ENCODE measurements at regions not wholly inside any gene's neighbourhood (a gene's known extent, or its start where the extent isn't known, plus 50 kb on each side); places are given as distances from the start of the nearest gene placed in this dataset.

GRCh38 chr7:115125750-115126149, 203.9 kb downstream of the MDFIC start:
- intact Hi-C loops (cut with DNase I) = loop anchor here (5.0 kb wide), 1 partner anchor 203 kb away; the partner anchor contains the start of gene MDFIC
- no peak for DNase-seq (ENCODE audit: low spot score)

- intact Hi-C loops (cut with DNase I) = loop anchor here (5.0 kb wide), 1 partner anchor 203 kb away; the partner anchor contains the start of gene MDFIC
- DNase-seq (ENCODE audit: low spot score) = no peak
Observed at GRCh38 chr7:115125312-115125711, 203.4 kb downstream of the MDFIC start.

- DNase-seq (ENCODE audit: low spot score) = no peak
- intact Hi-C loops (cut with DNase I) = no loop called here
Observed at GRCh38 chr7:115124409-115124939, 202.6 kb downstream of the MDFIC start.

GRCh38 chr7:115123441-115123840, 201.5 kb downstream of the MDFIC start:
- intact Hi-C loops (cut with DNase I) = no loop called here
- no peak for DNase-seq (ENCODE audit: low spot score)

- no peak for DNase-seq (ENCODE audit: low spot score)
- intact Hi-C loops (cut with DNase I) = no loop called here
Observed at GRCh38 chr7:115122388-115122787, 200.5 kb downstream of the MDFIC start.

- DNase-seq (ENCODE audit: low spot score) = no peak
- intact Hi-C loops (cut with DNase I) = no loop called here
Observed at GRCh38 chr7:115117748-115118147, 195.9 kb downstream of the MDFIC start.

- DNase-seq (ENCODE audit: low spot score) = no peak
- intact Hi-C loops (cut with DNase I) = no loop called here
Observed at GRCh38 chr7:115116773-115117715, 195.2 kb downstream of the MDFIC start.

- DNase-seq (ENCODE audit: low spot score) = no peak
- intact Hi-C loops (cut with DNase I) = no loop called here
Observed at GRCh38 chr7:115113776-115114175, 191.9 kb downstream of the MDFIC start.

GRCh38 chr7:115113131-115113530, 191.2 kb downstream of the MDFIC start:
- intact Hi-C loops (cut with DNase I) = no loop called here
- no peak for DNase-seq (ENCODE audit: low spot score)

- intact Hi-C loops (cut with DNase I) = no loop called here
Observed at GRCh38 chr7:115110523-115110922, 188.6 kb downstream of the MDFIC start.

GRCh38 chr7:115106316-115106715, 184.4 kb downstream of the MDFIC start:
- DNase-seq (ENCODE audit: low spot score) = no peak
- intact Hi-C loops (cut with DNase I) = no loop called here

More at GRCh38 chr7:115110523-115110922, 188.6 kb downstream of the MDFIC start:
- no peak for DNase-seq (ENCODE audit: low spot score)

- intact Hi-C loops (cut with DNase I) = no loop called here
- no peak for DNase-seq (ENCODE audit: low spot score)
Observed at GRCh38 chr7:115102738-115103137, 180.8 kb downstream of the MDFIC start.

GRCh38 chr7:115101199-115101598, 179.3 kb downstream of the MDFIC start:
- DNase-seq (ENCODE audit: low spot score) = no peak
- intact Hi-C loops (cut with DNase I) = no loop called here

GRCh38 chr7:115099906-115100305, 178.0 kb downstream of the MDFIC start:
- intact Hi-C loops (cut with DNase I) = no loop called here
- DNase-seq (ENCODE audit: low spot score) = no peak

GRCh38 chr7:115097175-115097671, 175.3 kb downstream of the MDFIC start:
- intact Hi-C loops (cut with DNase I) = no loop called here
- no peak for DNase-seq (ENCODE audit: low spot score)

GRCh38 chr7:115096262-115096661, 174.4 kb downstream of the MDFIC start:
- intact Hi-C loops (cut with DNase I) = no loop called here
- DNase-seq (ENCODE audit: low spot score) = no peak

GRCh38 chr7:115094163-115094562, 172.3 kb downstream of the MDFIC start:
- DNase-seq (ENCODE audit: low spot score) = no peak
- intact Hi-C loops (cut with DNase I) = no loop called here

GRCh38 chr7:115088893-115089292, 167.0 kb downstream of the MDFIC start:
- intact Hi-C loops (cut with DNase I) = loop anchor here (10.0 kb wide), 1 partner anchor 164 kb away; the partner anchor contains the start of gene MDFIC
- DNase-seq (ENCODE audit: low spot score) = no peak

GRCh38 chr7:115087437-115087836, 165.5 kb downstream of the MDFIC start:
- no peak for DNase-seq (ENCODE audit: low spot score)
- intact Hi-C loops (cut with DNase I) = loop anchor here (10.0 kb wide), 1 partner anchor 163 kb away; the partner anchor contains the start of gene MDFIC

- intact Hi-C loops (cut with DNase I) = loop anchor here (10.0 kb wide), 1 partner anchor 161 kb away; the partner anchor contains the start of gene MDFIC
- DNase-seq (ENCODE audit: low spot score) = no peak
Observed at GRCh38 chr7:115086146-115086841, 164.4 kb downstream of the MDFIC start.
